Neuronal stem cell (in vitro differentiated cells): ENCODE measurements at regions not wholly inside any gene's neighbourhood (a gene's known extent, or its start where the extent isn't known, plus 50 kb on each side); places are given as distances from the start of the nearest gene placed in this dataset.

Experiments
- DNase-seq: peaks from one replicate; pipeline ENCODE4 v3.0.0-alpha.2; 2013; ENCODE audit warnings: low spot score
- H2AFZ ChIP-seq: one replicate; pipeline ENCODE4 v1.6.1; 2013; ENCODE audit warnings: mild to moderate bottlenecking, low read length, inconsistent platforms
- H2AK5ac ChIP-seq: 2 replicates; pipeline ENCODE4 v1.6.1; 2013; ENCODE audit warnings: low read depth, mild to moderate bottlenecking, inconsistent platforms, low read length, moderate library complexity, mixed read lengths
- H2BK120ac ChIP-seq: 2 replicates; pipeline ENCODE4 v1.6.1; 2013; ENCODE audit warnings: low read depth, mild to moderate bottlenecking, inconsistent platforms, low read length, moderate library complexity, mixed read lengths
- H2BK12ac ChIP-seq: one replicate; pipeline ENCODE4 v1.6.1; 2013; ENCODE audit warnings: low read length, inconsistent platforms
- H2BK15ac ChIP-seq: 2 replicates; pipeline ENCODE4 v1.6.1; 2013; ENCODE audit warnings: mild to moderate bottlenecking, low read length, inconsistent platforms, mixed read lengths
- H2BK5ac ChIP-seq: one replicate; pipeline ENCODE4 v1.6.1; 2013; ENCODE audit warnings: inconsistent platforms, mild to moderate bottlenecking, low read length, moderate library complexity
- H3K14ac ChIP-seq: one replicate; pipeline ENCODE4 v1.6.1; 2013; ENCODE audit warnings: low read length, inconsistent platforms
- H3K18ac ChIP-seq: 2 replicates; pipeline ENCODE4 v1.6.1; 2013; ENCODE audit warnings: low read length, inconsistent platforms
- H3K23ac ChIP-seq: 2 replicates; pipeline ENCODE4 v1.6.1; 2013; ENCODE audit warnings: low read depth, mild to moderate bottlenecking, mixed read lengths, low read length, inconsistent platforms; ENCODE audit not compliant: poor library complexity
- H3K27ac ChIP-seq: replicated peaks from 3 replicates; pipeline ENCODE4 v1.5.1; 2013; ENCODE audit warnings: low read length, inconsistent platforms
- H3K27me3 ChIP-seq, 3 experiments: 2 replicates each; pipeline ENCODE4 v1.6.1; 2013; ENCODE audit warnings: low read length in 3 of 3, mild to moderate bottlenecking in 2 of 3, inconsistent platforms in 1 of 3, low read depth in 1 of 3, mixed read lengths in 1 of 3, moderate library complexity in 1 of 3; ENCODE audit not compliant: control insufficient read depth in 3 of 3, insufficient read depth in 3 of 3
- H3K36me3 ChIP-seq, 2 donors: replicated peaks in 1 of 2; 2 replicates each; pipeline ENCODE4 v1.6.1; 2013; ENCODE audit warnings: low read length in 2 of 2; ENCODE audit not compliant: control insufficient read depth in 2 of 2, insufficient read depth in 2 of 2
- H3K4ac ChIP-seq: 2 replicates; pipeline ENCODE4 v1.6.1; 2013; ENCODE audit warnings: inconsistent platforms, mild to moderate bottlenecking, low read length, moderate library complexity
- H3K4me1 ChIP-seq, 2 donors: 1 replicate in 1 of 2; 2 replicates in 1 of 2; pipeline ENCODE4 v1.6.1; 2013; ENCODE audit warnings: low read length in 2 of 2, low read depth in 1 of 2; ENCODE audit not compliant: control insufficient read depth in 2 of 2, insufficient read depth in 1 of 2
- H3K4me2 ChIP-seq: one replicate; pipeline ENCODE4 v1.6.1; 2013; ENCODE audit warnings: mild to moderate bottlenecking, low read length, inconsistent platforms; ENCODE audit not compliant: insufficient read depth, poor library complexity, severe bottlenecking
- H3K4me3 ChIP-seq, 2 donors: 2 replicates each; pipeline ENCODE4 v1.5.1; 2013; ENCODE audit warnings: low read length in 2 of 2, mild to moderate bottlenecking in 2 of 2, inconsistent platforms in 1 of 2, moderate library complexity in 1 of 2
- H3K79me1 ChIP-seq: one replicate; pipeline ENCODE4 v1.6.1; 2013; ENCODE audit warnings: low read depth, mild to moderate bottlenecking, inconsistent platforms, low read length, moderate library complexity
- H3K9ac ChIP-seq: one replicate; pipeline ENCODE4 v1.6.1; 2013; ENCODE audit warnings: mild to moderate bottlenecking, low read depth, low read length, inconsistent platforms; ENCODE audit not compliant: poor library complexity
- H3K9me3 ChIP-seq, 2 donors: replicated peaks in 1 of 2; 2 replicates each; pipeline versions ENCODE3 to v1.6.1; 2013; ENCODE audit warnings: low read length in 2 of 2, mild to moderate bottlenecking in 2 of 2, inconsistent platforms in 1 of 2, low read depth in 1 of 2, mixed read lengths in 1 of 2, moderate library complexity in 1 of 2; ENCODE audit not compliant: control insufficient read depth in 2 of 2, insufficient read depth in 1 of 2
- H4K8ac ChIP-seq: one replicate; pipeline ENCODE4 v1.6.1; 2013; ENCODE audit warnings: low read depth, mild to moderate bottlenecking, inconsistent platforms, low read length, moderate library complexity
- H4K91ac ChIP-seq: one replicate; pipeline ENCODE4 v1.6.1; 2013; ENCODE audit warnings: low read length, low read depth, mild to moderate bottlenecking, inconsistent platforms; ENCODE audit not compliant: poor library complexity
- WGBS, 2 donors: extraction: QIAGEN DNeasy Blood & Tissue Kit; methylation state at CpG; one replicate each; pipeline ENCODE4 v1.1.7; 2013; ENCODE audit warnings: missing lambda C conversion rate in 2 of 2, mixed read lengths in 1 of 2; ENCODE audit not compliant: insufficient read length in 2 of 2, insufficient replicate concordance in 1 of 2; ENCODE audit errors: extremely low coverage in 2 of 2; 5-methylcytosine and 5-hydroxymethylcytosine counted together

GRCh38 chr5:13278148-13278547, 666.3 kb downstream of the DNAH5 start:
- H2BK5ac ChIP-seq: no peak overlapping the region
- H3K4ac ChIP-seq: no peak overlapping the region
- H4K91ac ChIP-seq: no peak overlapping the region
- H3K9ac ChIP-seq: no peak overlapping the region
- no peak overlapping the region for H3K14ac ChIP-seq
- DNase-seq: no peak
- no peak overlapping the region for H3K27ac ChIP-seq
- H2BK12ac ChIP-seq: no peak overlapping the region
- no peaks in the 10 kb centered on the region for H3K36me3 ChIP-seq
- H3K9me3 ChIP-seq: no peaks in the 10 kb centered on the region
- H3K4me3 ChIP-seq: no peak overlapping the region
- no peak overlapping the region for H2AK5ac ChIP-seq
- no peak overlapping the region for H2BK15ac ChIP-seq
- H2BK120ac ChIP-seq: no peak overlapping the region
- H3K18ac ChIP-seq: no peak overlapping the region
- no peaks in the 10 kb centered on the region for H3K27me3 ChIP-seq
- no peak overlapping the region for H2AFZ ChIP-seq
- WGBS, 2 donors: no CpG with 5 or more reads among the region's 2 CpGs
- H4K8ac ChIP-seq: no peak overlapping the region
- H3K79me1 ChIP-seq: no peaks in the 10 kb centered on the region
- H3K23ac ChIP-seq: no peak overlapping the region
- no peak overlapping the region for H3K4me2 ChIP-seq
- H3K4me1 ChIP-seq: no peaks in the 10 kb centered on the region

- no peaks in the 10 kb centered on the region for H3K9me3 ChIP-seq
- H3K36me3 ChIP-seq: no peaks in the 10 kb centered on the region
- no peak overlapping the region for H3K4ac ChIP-seq
- H2AK5ac ChIP-seq: no peak overlapping the region
- no peaks in the 10 kb centered on the region for H3K79me1 ChIP-seq
- H3K4me1 ChIP-seq: no peaks in the 10 kb centered on the region
- H2AFZ ChIP-seq: no peak overlapping the region
- no peak overlapping the region for H3K23ac ChIP-seq
- no peak overlapping the region for H4K8ac ChIP-seq
- no peak overlapping the region for H2BK120ac ChIP-seq
- H3K9ac ChIP-seq: no peak overlapping the region
- no peak overlapping the region for H3K4me2 ChIP-seq
- no peak overlapping the region for H4K91ac ChIP-seq
- H3K27me3 ChIP-seq: no peaks in the 10 kb centered on the region
- H2BK5ac ChIP-seq: no peak overlapping the region
- no peak overlapping the region for H2BK12ac ChIP-seq
- H3K18ac ChIP-seq: no peak overlapping the region
- H3K14ac ChIP-seq: no peak overlapping the region
- no CpG with 5 or more reads among the region's 1 CpG for WGBS, 2 donors
- H3K4me3 ChIP-seq: no peak overlapping the region
- DNase-seq: no peak
- no peak overlapping the region for H3K27ac ChIP-seq
- H2BK15ac ChIP-seq: no peak overlapping the region
Measured at GRCh38 chr5:13276156-13276555, 668.3 kb downstream of the DNAH5 start.

- Histone ChIP-seq H2BK120ac (no peak overlapping the region), H3K9ac (no peak overlapping the region), H2BK12ac (no peak overlapping the region), H3K4ac (no peak overlapping the region), H3K23ac (no peak overlapping the region), H3K27ac (no peak overlapping the region), H3K18ac (no peak overlapping the region), H3K4me2 (no peak overlapping the region), H3K9me3 (no peaks in the 10 kb centered on the region), H3K4me1 (no peaks in the 10 kb centered on the region), H2AK5ac (no peak overlapping the region), H3K79me1 (no peaks in the 10 kb centered on the region), H4K8ac (no peak overlapping the region), H2AFZ (no peak overlapping the region), H3K27me3 (no peaks in the 10 kb centered on the region), H3K36me3 (no peaks in the 10 kb centered on the region), H2BK15ac (no peak overlapping the region), H3K14ac (no peak overlapping the region), H2BK5ac (no peak overlapping the region), H3K4me3 (no peak overlapping the region), H4K91ac (no peak overlapping the region)
- DNase-seq: no peak
- WGBS, 2 donors: no CpG with 5 or more reads among the region's 1 CpG
Measured at GRCh38 chr5:13263701-13264100, 680.8 kb downstream of the DNAH5 start.

- DNase-seq: no peak
- Histone ChIP-seq H2BK12ac (no peak overlapping the region), H3K36me3 (no peaks in the 10 kb centered on the region), H3K4me3 (no peak overlapping the region), H2BK120ac (no peak overlapping the region), H3K4me2 (no peak overlapping the region), H3K9ac (no peak overlapping the region), H2AFZ (no peak overlapping the region), H3K18ac (no peak overlapping the region), H2BK15ac (no peak overlapping the region), H3K4ac (no peak overlapping the region), H3K23ac (no peak overlapping the region), H3K27ac (no peak overlapping the region), H3K27me3 (no peaks in the 10 kb centered on the region), H3K4me1 (no peaks in the 10 kb centered on the region), H3K9me3 (no peaks in the 10 kb centered on the region), H3K79me1 (no peaks in the 10 kb centered on the region), H4K91ac (no peak overlapping the region), H2BK5ac (no peak overlapping the region), H2AK5ac (no peak overlapping the region), H4K8ac (no peak overlapping the region), H3K14ac (no peak overlapping the region)
Measured at GRCh38 chr5:13253111-13253510, 691.4 kb downstream of the DNAH5 start.
